GM19467 (cell line): ENCODE measurements at regions not wholly inside any gene's neighbourhood (a gene's known extent, or its start where the extent isn't known, plus 50 kb on each side); places are given as distances from the start of the nearest gene placed in this dataset.
"Not testable (repeated sequence)": the region's sequence is repeated elsewhere in the genome, so short reads cannot be mapped to it uniquely, and the experiment has no call there.

Experiments
- ATAC-seq: cut with Tn5 transposase; IDR thresholded peaks from one replicate; pipeline ENCODE4 v1.9.1; 2021; ENCODE audit warnings: mild to moderate bottlenecking, moderate library complexity; ENCODE audit not compliant: unreplicated experiment

GRCh38 chr6:134678436-134678889, 271.4 kb downstream of the ALDH8A1 start:
- no peak for ATAC-seq

GRCh38 chr6:134676307-134677281, 273.3 kb downstream of the ALDH8A1 start:
- no peak for ATAC-seq

GRCh38 chr6:134675110-134676054, 274.5 kb downstream of the ALDH8A1 start:
- no peak for ATAC-seq

- no peak for ATAC-seq
Measured at GRCh38 chr6:134674562-134674961, 275.3 kb downstream of the ALDH8A1 start.

- no peak for ATAC-seq
Measured at GRCh38 chr6:134669485-134669884, 280.4 kb downstream of the ALDH8A1 start.

GRCh38 chr6:134667111-134667510, 282.8 kb downstream of the ALDH8A1 start:
- no peak for ATAC-seq

- no peak for ATAC-seq
Measured at GRCh38 chr6:134666125-134666524, 283.8 kb downstream of the ALDH8A1 start.

GRCh38 chr6:134665029-134665723, 284.7 kb downstream of the ALDH8A1 start:
- no peak for ATAC-seq

- ATAC-seq, result no peak
Measured at GRCh38 chr6:134663800-134664535, 285.9 kb downstream of the ALDH8A1 start.

- no peak for ATAC-seq
Measured at GRCh38 chr6:134663356-134663755, 286.5 kb downstream of the ALDH8A1 start.

- ATAC-seq, result no peak
Measured at GRCh38 chr6:134662077-134662700, 287.7 kb downstream of the ALDH8A1 start.

- not testable (repeated sequence) for ATAC-seq
Measured at GRCh38 chr6:134659885-134660284, 290.0 kb downstream of the ALDH8A1 start.

GRCh38 chr6:134658596-134658995, 291.3 kb downstream of the ALDH8A1 start:
- ATAC-seq, result no peak

GRCh38 chr6:134657751-134658527, 292.0 kb downstream of the ALDH8A1 start:
- ATAC-seq, result no peak

GRCh38 chr6:134657343-134657742, 292.6 kb downstream of the ALDH8A1 start:
- no peak for ATAC-seq

- no peak for ATAC-seq
Measured at GRCh38 chr6:134654751-134655150, 295.1 kb downstream of the ALDH8A1 start.

- no peak for ATAC-seq
Measured at GRCh38 chr6:134651519-134651918, 298.4 kb downstream of the ALDH8A1 start.

- ATAC-seq, result no peak
Measured at GRCh38 chr6:134647861-134648260, 302.0 kb downstream of the ALDH8A1 start.

- ATAC-seq, result no peak
Measured at GRCh38 chr6:134642819-134643218, 307.1 kb downstream of the ALDH8A1 start.
